Cerebellar cortex (tissue), 1 donor: ENCODE measurements at regions not wholly inside any gene's neighbourhood (a gene's known extent, or its start where the extent isn't known, plus 50 kb on each side); places are given as distances from the start of the nearest gene placed in this dataset.
"Not testable (repeated sequence)": the region's sequence is repeated elsewhere in the genome, so short reads cannot be mapped to it uniquely, and the experiment has no call there.

Experiments used
- DNase-seq: peaks from one replicate; pipeline ENCODE4 v3.0.0-alpha.2; 2015; ENCODE audit warnings: low spot score

DNA sequence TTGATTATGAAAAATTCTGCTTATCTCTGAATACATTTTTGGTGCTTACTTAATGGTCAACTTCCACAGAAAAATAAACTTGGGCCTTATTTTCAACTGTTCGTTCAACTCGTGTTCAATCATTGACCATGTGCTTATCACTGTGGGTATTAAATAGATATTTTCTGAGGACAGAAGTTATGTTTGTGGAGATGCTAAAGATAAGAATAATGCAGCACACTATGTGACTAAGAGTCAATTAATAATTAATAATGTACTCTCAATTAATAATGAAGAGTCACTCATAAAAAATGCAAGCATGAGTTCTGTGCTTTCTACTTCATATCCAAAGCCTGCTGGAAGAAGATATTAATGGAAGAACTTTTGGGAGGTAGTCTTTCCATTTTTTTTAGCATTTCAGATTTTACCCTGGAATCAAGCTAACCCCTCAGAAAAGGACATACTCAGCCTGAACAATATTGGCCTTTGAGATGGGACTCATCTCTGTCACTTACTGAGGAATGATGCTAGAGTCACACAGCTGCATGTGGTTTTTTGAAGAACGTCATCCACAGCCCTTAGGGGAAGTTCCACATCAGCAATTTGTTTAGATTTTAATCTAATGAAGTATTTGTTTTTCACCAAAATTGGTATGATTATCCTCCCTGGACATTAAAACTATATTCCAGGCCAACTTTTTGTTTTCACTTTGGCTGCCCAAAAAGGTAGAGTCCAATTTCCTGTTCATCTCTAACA, 191.9 kb upstream of the CRIM1 start:
- DNase-seq, result no peak

DNA sequence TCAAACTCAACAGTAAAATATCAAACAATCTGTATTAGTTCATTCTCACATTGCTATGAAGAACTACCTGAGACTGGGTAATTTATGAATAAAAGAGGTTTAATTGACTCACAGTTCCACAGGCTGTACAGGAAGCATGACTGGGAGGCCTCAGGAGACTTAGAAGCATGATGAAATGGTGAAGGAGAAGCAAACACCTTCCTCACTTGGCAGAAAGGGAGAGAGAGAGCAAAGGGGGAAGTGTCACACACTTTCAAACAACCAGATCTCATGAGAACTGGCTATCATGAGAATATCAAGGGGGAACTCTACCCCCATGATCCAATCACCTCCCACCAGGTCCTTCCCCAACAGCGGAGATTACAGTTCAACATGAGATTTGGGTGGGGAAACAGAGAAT, 198.5 kb upstream of the CRIM1 start:
- not testable (repeated sequence) for DNase-seq

GRCh38 chr2:36147670-36148390, 207.7 kb upstream of the CRIM1 start:
- DNase-seq, result no peak

DNA sequence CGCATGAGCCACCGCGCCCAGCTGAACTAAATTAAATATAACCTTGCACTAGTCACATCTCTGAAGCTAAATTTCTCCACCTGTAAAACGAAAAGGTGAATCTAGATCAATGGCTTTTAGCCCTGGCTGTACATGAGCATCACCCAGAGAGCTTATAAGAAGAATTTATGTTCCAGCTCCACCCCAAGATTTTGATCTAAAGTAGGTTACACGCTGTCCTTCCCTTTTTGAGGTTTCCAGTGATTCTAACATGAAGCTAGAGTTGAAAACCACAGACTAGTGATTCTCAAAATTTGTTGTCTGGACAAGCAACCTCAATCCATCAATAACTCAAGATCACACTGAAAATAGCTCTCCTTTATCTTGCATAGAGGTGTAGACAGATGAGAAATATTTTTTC, 208.8 kb upstream of the CRIM1 start:
- DNase-seq, result no peak

- DNase-seq, result no peak
These were observed 215.2 kb upstream of the CRIM1 start for GRCh38 chr2:36140391-36140790.

DNA sequence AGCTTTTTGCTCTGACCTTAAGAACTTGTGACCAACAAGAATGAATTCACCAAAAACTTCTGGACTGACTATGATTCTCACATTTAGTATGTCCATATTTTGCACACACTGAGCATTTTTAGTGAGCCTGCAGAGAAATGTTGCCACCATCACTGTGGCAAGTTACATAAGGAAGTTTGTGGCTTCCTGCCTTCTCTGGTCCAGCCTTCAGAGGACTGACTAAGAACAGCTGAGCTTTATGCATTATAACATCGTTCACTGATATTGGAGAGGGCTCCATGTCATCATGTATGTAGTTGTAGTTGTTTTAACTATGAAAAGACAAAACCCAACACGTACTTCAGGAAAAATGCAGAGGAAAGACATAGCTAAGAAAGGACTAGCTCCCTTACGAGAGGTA, 218.0 kb upstream of the CRIM1 start:
- no peak for DNase-seq

- no peak for DNase-seq
These were observed 221.3 kb upstream of the CRIM1 start for GRCh38 chr2:36134281-36134680.

GRCh38 chr2:36128359-36128758, 227.2 kb upstream of the CRIM1 start:
- no peak for DNase-seq

DNA sequence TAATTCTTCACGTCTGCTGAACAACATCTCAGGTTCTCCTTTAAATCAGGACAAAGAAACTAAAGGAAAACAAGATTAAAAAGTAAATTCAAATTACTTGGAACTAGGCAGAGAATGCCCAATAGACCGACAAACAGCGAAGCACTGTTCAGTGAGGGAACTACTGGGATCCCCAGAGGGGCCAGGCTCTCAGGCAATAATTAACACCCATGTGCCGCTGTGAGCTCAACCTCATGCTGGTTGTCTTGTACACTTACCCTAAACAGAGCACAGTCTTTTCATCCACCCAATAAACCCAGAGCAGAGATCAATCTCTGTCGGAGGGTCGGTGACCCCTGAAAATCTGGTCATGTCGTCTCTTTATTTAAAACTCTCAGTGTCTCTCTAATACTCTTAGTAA, 229.9 kb upstream of the CRIM1 start:
- no peak for DNase-seq

DNA sequence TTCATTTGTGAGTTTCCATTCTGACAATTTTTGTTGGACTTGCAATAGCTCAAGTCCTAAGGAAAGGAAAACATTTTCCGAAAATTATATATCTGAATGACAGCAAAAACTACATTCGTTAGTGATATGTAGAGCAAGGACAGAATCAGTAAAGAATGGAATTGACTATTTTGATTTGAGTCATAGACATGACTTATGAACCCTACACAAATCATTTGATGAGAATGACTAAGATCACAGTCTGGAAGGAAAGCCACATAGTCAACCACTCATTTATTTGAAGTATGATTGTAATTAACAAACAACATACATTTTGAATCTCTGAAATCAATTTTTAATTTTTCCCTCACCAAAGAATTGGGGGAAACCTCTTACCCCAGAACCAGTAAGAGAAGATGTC, 231.6 kb upstream of the CRIM1 start:
- DNase-seq, result no peak

GRCh38 chr2:36097022-36097421, 258.6 kb upstream of the CRIM1 start:
- DNase-seq, result no peak

GRCh38 chr2:36091844-36092741, 263.5 kb upstream of the CRIM1 start:
- not testable (repeated sequence) for DNase-seq

DNA sequence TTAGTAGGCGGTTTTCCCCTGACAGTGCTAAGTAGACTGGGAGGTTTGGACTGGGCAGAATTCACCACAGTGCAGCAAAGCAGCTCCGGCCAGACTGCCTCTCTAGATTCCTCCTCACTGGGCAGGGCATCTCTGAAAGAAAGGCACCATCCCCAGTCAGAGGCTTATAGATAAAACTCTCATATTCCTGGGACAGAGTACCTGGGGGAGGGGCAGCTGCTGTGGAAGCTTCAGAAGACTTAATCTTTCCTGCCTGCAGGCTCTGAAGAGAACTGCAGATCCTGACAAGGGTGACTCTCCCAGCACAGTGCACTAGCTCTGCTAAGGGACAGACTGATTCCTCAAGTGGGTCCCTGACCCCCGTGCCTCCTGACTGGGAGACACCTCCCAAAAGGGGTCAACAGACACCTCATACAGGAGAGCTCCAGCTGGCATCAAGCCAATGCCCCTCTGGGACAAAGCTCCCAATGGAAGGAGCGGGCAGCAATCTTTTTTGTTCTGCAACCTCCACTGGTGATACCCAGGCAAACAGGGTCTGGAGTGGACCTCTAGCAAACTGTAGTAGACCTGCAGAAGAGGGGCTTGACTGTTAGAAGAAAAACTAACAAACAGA, 266.8 kb upstream of the CRIM1 start:
- DNase-seq, result no peak

- DNase-seq, result no peak
These were observed 268.2 kb upstream of the CRIM1 start for GRCh38 chr2:36087344-36087743.

DNA sequence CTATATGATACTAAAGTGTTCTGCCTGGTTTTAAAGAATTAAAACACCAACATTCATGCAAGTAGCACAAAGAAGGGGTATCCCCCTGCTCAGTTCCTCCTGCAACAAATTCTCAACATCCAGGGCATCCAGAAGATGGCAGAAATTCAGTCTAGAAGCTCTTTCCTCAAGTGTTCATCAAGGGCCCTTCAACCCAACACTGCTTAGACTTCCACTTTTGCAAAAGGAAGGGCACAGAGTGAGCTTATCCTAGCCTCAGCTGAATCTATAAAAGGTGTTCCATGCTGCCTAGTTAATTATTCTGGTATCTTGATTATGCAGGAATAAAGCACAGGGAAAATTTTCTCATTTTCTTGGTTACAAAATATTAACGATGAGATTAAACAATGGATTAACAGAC, 275.8 kb upstream of the CRIM1 start:
- DNase-seq, result no peak

DNA sequence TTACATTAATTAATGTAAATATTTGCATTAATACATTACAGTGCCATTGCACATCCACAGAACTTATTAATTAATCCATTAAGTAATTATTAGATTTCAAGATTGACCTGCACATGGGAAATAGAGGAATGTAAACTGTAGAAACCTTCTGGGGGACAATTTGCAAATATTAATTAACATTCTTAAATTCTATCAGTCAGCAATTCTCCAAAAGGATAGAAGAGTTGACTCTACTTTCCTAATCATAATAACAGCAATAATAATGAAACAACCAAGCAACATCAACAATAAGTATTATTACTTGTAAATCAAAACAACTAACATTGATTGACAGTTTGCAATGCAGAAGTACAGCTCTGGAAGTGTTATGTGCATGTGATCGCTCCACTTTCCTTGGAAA, 281.6 kb upstream of the CRIM1 start:
- DNase-seq, result no peak

- no peak for DNase-seq
These were observed 283.9 kb upstream of the CRIM1 start for GRCh38 chr2:36071698-36072097.

DNA sequence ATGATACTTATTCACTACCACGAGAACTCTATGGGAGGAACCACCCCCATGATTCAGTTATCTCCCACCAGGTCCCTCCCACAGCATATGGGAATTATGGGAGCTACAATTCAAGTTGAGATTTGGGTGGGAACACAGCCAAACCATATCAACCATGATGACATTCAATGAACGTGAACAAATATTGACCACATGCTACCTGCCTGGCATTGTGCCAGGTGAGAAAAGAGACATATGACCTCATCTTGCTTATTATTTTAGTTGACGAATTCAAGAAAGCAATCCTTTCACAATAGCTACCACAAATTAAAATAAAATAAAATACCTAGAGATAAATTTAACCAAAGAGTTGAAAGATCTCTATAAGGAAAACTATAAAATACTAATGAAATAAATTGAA, 286.5 kb upstream of the CRIM1 start:
- DNase-seq, result no peak

DNA sequence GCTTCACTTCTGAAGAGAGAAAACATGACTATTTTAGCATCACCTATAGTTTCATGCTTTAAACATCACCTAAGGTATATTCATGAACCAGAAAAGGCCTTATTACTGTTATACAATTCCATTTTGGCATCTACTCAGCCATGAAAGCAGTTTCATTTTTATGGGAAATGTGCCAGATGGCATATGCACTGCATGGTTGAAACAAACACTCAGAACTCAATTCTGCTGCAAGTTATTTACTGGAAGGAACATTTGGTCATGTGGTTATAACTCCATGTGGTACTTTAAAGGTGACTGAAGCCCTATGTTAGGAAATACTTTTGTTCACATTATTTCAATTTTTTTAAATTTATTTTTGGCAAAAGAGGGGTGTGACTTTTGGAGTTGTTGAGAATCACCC, 287.5 kb upstream of the CRIM1 start:
- DNase-seq, result no peak

GRCh38 chr2:36060133-36060532, 295.4 kb upstream of the CRIM1 start:
- DNase-seq, result no peak

DNA sequence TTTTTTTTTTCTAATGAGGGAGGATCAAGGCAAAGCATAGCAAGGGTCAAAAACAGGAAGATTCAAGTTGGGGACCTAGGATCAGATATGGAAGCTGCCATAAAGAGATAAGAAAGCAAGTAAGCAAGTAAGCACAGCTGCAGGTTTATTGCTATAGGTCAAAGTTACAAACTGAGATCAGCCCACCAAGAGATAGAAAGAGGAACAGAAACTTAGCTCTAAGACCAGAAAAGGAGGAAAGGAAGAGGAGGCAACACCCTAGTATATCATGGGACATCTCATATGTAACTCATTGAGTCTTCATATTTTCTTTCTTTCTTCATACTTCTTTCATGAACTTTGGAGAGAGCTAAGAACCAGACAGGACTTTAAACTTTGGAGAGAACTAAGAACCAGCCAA, 295.9 kb upstream of the CRIM1 start:
- DNase-seq, result no peak

GRCh38 chr2:36058953-36059352, 296.6 kb upstream of the CRIM1 start:
- DNase-seq, result no peak
